ENCODE measurements at regions not wholly inside any gene's neighbourhood (a gene's known extent, or its start where the extent isn't known, plus 50 kb on each side); places are given as distances from the start of the nearest gene placed in this dataset.
"Not testable (repeated sequence)": the region's sequence is repeated elsewhere in the genome, so short reads cannot be mapped to it uniquely, and the experiment has no call there.

- not testable (repeated sequence) for ATAC-seq
Measured at GRCh38 chrX:5289949-5290348, 938.7 kb downstream of the NLGN4X start.

DNA sequence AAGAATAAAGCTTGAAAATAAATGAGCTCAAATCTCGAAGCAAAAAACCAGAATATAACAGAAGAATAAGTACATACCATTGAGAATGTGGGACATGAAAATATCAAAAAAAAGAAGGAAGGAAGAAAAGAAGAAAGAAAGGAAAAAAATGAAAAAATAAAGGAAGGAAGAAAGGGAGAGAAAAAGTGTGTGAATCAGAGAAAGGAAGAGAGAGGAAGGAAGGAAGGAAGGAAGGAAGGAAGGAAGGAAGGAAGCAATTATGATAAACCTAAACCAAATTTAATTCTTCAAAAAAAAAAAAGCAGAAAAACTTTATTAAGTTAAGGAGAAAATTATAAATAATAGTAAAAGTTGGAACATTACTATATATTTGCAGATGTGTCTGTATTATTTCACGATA lies 949.8 kb downstream of the NLGN4X start:
- ATAC-seq = no peak

DNA sequence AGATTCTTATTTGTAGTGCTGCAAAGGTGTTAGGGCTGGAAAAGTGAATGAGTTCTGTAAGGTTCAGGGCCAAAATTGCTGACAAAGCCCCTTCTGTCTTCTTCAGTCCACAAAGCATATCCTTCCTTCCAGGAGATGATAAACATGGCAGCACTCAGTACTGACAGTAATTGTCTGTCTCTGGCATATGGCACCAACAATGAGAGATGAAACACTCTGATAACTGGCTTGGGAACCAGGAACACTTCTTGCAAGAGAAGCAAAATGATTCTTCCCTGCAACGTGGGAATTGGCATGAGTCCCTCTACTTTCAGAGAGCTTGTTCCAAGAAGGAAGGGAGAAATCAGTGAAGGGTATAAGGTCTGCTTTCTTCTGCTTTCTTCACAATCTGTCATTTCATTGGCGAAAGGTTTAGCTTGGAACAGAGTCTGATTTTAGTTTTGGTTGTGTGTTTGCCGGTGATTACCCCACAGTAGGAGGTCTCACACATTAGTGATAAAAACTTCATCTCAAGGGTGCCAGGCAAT lies 963.3 kb downstream of the NLGN4X start:
- no peak for ATAC-seq

DNA sequence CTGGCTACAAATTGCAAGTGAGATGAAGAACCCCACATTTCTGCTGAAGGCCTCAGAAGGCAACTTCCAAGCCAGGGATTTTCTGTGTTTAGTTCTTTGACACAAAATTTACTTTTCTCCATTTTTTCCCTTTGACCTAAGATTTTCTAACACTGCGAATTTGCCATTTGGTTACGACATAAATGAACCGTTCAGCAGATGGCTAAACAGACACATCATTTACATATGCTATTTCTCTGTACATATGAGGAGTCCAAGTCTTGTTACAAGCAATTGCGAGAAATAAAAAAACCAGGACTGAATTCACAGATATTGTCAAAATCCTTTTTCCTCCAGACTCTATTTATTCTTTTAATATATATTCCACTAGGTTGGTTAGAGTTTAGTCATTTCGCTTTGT lies 978.6 kb downstream of the NLGN4X start:
- no peak for ATAC-seq

GRCh38 chrX:5242091-5242790 lies 986.4 kb downstream of the NLGN4X start:
- ATAC-seq = no peak

DNA sequence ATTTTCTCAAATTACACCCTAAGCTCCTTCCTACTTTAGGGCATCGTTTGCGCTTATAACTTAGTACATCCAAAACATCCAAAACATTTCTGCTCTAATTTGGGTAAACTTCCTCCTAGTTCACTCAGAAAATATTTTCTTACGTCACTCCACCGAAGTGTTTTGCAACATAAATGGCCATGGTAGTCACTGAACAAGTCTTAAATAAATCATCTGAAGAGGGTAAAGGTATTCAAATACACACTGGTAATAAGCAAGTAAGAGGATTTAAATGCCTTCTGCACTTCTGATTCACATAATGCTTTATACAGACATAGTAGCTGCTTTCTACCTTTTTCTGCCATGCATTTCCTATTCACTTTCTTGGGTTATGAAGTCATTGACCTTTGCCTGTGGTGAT lies 991.9 kb downstream of the NLGN4X start:
- no peak for ATAC-seq

- no peak for ATAC-seq
Measured at GRCh38 chrX:5236096-5236495, 992.6 kb downstream of the NLGN4X start.

- no peak for ATAC-seq
Measured at GRCh38 chrX:5233830-5234229, 994.8 kb downstream of the NLGN4X start.

GRCh38 chrX:5220421-5220820 lies 1008.2 kb downstream of the NLGN4X start:
- no peak for ATAC-seq

DNA sequence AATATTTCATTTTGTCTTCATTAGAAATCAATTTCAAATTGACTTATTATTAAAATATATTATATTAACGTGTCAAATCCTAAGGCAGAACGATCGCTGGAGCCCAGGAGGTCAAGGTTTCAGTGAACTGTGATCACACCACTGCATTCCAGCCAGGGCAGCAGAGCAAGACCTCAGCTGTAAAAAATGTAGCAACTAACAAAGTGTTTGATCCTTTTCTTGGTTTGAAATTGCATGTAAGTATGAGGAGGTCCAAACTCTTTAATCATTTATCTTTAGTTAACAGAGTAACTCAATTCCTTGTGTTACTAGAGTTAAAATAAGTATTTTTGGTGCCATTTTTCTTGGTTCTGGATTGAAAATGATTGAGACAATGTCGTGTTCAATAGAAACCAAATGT lies 1033.9 kb downstream of the NLGN4X start:
- no peak for ATAC-seq

- ATAC-seq = no peak
Measured at GRCh38 chrX:5180135-5180741, 1048.4 kb downstream of the NLGN4X start.

DNA sequence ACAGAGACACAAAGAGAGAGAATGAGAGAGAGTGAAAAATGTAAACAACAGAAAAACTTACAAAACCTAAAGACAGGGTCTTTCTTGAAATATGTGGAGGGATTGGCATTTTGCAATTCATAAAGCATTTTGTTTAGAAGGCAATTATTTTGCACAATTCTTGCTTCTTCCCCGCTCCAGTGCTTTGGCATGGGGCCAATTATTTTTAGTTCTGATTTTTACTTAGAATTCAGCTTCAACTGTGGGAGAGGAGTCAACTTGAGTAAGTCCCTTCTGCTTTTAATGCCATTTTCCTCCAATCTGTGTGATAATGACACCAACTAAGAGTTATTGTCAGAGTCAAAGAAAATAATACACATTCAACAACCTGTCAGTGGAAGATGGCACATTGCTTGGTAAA lies 1051.9 kb downstream of the NLGN4X start:
- no peak for ATAC-seq

- no peak for ATAC-seq
Measured at GRCh38 chrX:5163663-5164062, 1065.0 kb downstream of the NLGN4X start.

DNA sequence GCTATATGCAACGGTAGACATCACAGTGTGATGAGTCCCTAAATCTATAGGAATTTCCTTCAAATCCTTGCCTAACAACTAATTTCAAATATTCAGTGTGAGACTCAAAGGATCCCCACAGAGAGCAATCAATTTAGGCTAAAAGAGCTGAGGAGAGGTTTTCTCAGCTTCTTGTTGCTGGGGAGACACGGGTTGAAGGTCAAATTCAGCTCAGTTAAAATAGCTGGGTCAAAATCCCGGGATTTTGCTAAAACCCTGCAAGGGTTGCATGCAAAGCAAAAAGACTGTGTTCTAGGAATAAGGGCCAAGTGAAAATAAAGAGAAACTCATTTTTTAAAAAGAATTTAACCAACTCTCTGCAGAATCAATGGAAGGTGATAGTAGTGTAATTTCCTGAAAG lies 1073.4 kb downstream of the NLGN4X start:
- no peak for ATAC-seq

- ATAC-seq = no peak
Measured at GRCh38 chrX:5145957-5146356, 1082.7 kb downstream of the NLGN4X start.

DNA sequence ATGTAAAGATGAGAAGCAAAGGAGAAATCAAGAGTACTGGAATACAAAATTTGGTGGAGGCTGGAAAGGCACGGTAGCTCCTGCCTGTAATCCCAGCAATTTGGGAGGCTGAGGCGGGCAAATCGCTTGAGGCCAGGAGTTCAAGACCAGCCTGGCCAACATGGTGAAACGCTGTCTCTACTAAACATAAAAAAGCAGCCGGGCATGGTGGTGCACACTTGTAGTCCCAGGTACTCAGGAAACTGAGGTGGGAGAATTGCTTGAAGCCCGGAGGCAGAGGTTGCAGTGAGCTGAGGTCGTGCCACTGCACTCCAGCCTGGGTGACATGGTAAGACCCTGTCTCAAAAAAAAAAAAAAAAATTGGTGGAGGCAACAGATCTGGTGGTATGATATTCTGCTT lies 1086.0 kb downstream of the NLGN4X start:
- ATAC-seq = no peak

DNA sequence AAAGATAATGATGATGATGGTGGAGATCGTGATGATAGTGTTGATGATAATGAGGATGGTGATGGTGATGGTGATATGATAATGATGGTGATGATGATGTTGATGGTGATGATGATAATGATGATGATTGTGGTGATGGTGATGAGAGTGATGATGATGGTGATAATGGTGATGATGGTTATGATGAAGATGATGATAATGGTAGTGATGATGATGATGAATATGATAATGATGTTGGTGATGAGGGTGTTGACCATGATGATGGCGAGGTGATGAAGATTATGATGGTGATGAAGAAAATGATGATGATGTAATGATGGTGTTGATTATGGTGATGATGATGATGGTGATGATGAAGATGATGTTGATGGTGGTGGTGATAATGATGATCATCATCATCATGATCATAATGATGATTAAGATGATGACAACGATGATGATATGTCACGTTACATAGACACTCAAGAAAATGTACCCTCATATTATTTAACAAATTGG lies 1106.4 kb downstream of the NLGN4X start:
- ATAC-seq = no peak

- peak; percentile 62 for ATAC-seq
Measured at GRCh38 chrX:5117816-5118215, 1110.9 kb downstream of the NLGN4X start.

- no peak for ATAC-seq
Measured at GRCh38 chrX:5113128-5113527, 1115.5 kb downstream of the NLGN4X start.

DNA sequence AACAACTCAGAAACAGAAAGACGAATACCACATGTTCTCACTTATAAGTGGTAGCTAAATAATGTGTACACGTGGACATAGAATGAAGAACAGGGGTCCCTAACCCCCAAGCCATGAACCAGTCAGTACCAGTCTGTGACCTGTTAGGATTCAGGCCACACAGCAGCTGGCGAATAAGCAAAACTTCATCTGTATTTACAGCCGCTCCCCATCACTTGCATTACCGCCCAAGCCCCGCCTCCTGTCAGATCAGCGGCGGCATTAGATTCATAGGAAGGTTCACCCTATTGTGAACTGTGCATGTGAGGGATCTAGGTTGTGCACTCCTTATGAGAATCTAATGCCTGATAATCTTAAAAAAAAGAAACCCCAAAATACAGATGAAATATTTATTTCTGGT lies 1128.7 kb downstream of the NLGN4X start:
- no peak for ATAC-seq

DNA sequence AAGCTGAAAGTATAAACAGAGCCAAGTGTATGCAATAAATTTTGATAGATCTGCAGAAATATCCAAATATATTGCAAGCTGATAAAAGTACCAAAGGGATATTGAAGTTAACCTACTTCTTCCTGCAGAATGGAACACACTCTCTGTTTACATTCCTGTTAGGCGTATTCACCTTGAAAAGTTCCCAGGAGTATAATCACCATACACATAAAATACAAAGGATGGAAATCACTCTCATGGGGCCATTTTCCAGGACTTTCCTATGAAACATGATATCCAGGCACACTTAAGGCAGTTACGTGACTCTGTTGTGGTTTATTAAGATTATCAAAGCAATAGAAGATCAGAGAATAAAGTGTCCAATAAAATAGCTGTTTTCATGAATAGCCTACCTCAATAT lies 1142.3 kb downstream of the NLGN4X start:
- no peak for ATAC-seq

- ATAC-seq = no peak
Measured at GRCh38 chrX:5084279-5084678, 1144.4 kb downstream of the NLGN4X start.

DNA sequence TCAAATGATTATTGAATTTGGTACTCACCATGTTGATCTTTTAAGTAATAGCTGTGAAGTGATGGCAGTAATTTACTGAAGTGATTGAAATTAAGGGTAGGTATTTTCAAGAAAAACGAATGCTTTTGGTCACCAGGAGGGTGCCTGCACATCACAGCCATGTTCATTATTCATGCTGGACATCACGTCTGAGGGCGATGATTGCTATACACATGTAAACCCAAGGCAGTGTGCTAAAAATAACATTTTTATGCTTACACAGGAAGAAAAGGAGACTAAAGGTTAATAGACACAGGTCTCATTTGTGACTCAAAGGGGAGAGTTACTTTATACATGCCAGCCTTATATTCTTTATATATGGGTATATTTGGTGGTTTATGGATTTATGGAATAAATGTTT lies 1146.0 kb downstream of the NLGN4X start:
- no peak for ATAC-seq

- ATAC-seq = no peak
Measured at GRCh38 chrX:5080791-5081190, 1147.9 kb downstream of the NLGN4X start.
